ENCODE measurements at regions not wholly inside any gene's neighbourhood (a gene's known extent, or its start where the extent isn't known, plus 50 kb on each side); places are given as distances from the start of the nearest gene placed in this dataset.

DNA sequence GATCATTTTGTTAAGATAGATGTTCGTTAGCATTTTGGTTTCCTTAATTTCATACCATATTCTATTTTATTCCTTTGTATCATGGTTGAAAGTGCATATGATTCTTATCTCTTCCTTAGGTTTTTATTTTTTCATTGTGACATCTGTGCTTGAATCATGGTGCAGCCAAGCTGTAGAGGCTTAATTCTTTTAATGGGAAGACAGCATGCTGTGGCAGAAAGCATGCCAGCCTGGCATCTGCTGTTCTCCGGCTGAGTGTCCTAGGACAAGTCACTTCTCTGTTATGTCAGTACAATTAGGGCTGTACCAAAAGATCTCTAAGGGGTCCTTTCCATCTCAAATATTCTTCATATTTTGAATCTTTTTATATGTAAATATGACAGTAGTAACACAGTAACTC is 68.5 kb upstream of the PMFBP1 start:
- H3K9ac ChIP-seq (ENCODE audit: insufficient read depth, low read length), result no peak overlapping the region

DNA sequence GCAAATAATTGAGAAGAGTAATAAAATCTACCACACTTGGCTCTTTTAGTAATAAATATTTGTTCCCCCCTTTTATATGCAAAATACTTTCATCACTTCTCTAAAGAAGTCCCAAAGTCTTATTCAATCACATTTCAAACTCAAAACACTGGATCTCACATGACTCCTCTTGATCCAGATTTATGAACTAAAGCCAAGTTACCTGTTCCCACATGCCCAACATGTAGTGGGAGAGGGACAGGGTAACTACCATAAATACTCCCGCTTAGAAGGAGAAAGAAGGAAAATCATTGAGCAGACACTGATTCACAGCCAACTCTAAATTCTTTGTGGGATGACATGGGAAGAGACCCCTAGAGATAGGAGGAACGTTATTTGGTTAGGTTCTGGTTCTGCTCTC is 64.9 kb upstream of the PMFBP1 start:
- no peak for DNase-seq (ENCODE audit: low read depth in 2 of 2)
- H3K36me3 ChIP-seq (ENCODE audit: control insufficient read depth, insufficient read depth, low read length), result no peaks in the 10 kb centered on the region
- no peaks in the 10 kb centered on the region for H3K4me1 ChIP-seq (ENCODE audit: control insufficient read depth, extremely low read depth, insufficient read depth, low read length)
- H3K79me2 ChIP-seq (ENCODE audit: control insufficient read depth, insufficient read depth, low read length), result no peaks in the 10 kb centered on the region
- no peak overlapping the region for H3K27ac ChIP-seq (ENCODE audit: insufficient read depth, low read length)
- no peak overlapping the region for H3K4me3 ChIP-seq (replicated peaks in 1 of 4; ENCODE audit: control extremely low read depth in 1 of 4, insufficient read depth in 1 of 4, low read depth in 3 of 4, low read length in 4 of 4)
- TF ChIP-seq, protein P1, sequence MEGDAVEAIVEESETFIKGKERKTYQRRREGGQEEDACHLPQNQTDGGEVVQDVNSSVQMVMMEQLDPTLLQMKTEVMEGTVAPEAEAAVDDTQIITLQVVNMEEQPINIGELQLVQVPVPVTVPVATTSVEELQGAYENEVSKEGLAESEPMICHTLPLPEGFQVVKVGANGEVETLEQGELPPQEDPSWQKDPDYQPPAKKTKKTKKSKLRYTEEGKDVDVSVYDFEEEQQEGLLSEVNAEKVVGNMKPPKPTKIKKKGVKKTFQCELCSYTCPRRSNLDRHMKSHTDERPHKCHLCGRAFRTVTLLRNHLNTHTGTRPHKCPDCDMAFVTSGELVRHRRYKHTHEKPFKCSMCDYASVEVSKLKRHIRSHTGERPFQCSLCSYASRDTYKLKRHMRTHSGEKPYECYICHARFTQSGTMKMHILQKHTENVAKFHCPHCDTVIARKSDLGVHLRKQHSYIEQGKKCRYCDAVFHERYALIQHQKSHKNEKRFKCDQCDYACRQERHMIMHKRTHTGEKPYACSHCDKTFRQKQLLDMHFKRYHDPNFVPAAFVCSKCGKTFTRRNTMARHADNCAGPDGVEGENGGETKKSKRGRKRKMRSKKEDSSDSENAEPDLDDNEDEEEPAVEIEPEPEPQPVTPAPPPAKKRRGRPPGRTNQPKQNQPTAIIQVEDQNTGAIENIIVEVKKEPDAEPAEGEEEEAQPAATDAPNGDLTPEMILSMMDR (conservative IDR thresholded peaks at IDR 0.05 in 1 of 2, IDR thresholded peaks at IDR 0.05 in 1 of 2; ENCODE audit: low read depth in 1 of 2, low read length in 2 of 2), result no peak
- no peak for TF ChIP-seq EZH2 (IDR thresholded peaks at IDR 0.05; ENCODE audit: low read length, missing control alignments)
- no peak overlapping the region for H3K9ac ChIP-seq (ENCODE audit: insufficient read depth, low read length)
- H2AFZ ChIP-seq (ENCODE audit: low read length), result no peak overlapping the region
- H4K20me1 ChIP-seq (ENCODE audit: control insufficient read depth, extremely low read depth, insufficient read depth, low read length), result no peaks in the 10 kb centered on the region
- H3K9me3 ChIP-seq (ENCODE audit: control insufficient read depth, insufficient read depth, low read depth, low read length), result no peaks in the 10 kb centered on the region
- no peak overlapping the region for H3K4me2 ChIP-seq (ENCODE audit: extremely low read depth, insufficient read depth, low read length)
- no peaks in the 10 kb centered on the region for H3K27me3 ChIP-seq (ENCODE audit: control insufficient read depth, insufficient read depth, low read length)

More for the DNA sequence above, 68.5 kb upstream of the PMFBP1 start:
- Histone ChIP-seq H3K4me3 (replicated peaks in 1 of 4; ENCODE audit: control extremely low read depth in 1 of 4, insufficient read depth in 1 of 4, low read depth in 3 of 4, low read length in 4 of 4) (no peak overlapping the region), H3K9me3 (ENCODE audit: control insufficient read depth, insufficient read depth, low read depth, low read length) (no peaks in the 10 kb centered on the region), H3K4me2 (ENCODE audit: extremely low read depth, insufficient read depth, low read length) (no peak overlapping the region), H3K27me3 (ENCODE audit: control insufficient read depth, insufficient read depth, low read length) (no peaks in the 10 kb centered on the region), H3K36me3 (ENCODE audit: control insufficient read depth, insufficient read depth, low read length) (no peaks in the 10 kb centered on the region), H3K79me2 (ENCODE audit: control insufficient read depth, insufficient read depth, low read length) (no peaks in the 10 kb centered on the region), H2AFZ (ENCODE audit: low read length) (no peak overlapping the region), H4K20me1 (ENCODE audit: control insufficient read depth, extremely low read depth, insufficient read depth, low read length) (no peaks in the 10 kb centered on the region), H3K27ac (ENCODE audit: insufficient read depth, low read length) (no peak overlapping the region), H3K4me1 (ENCODE audit: control insufficient read depth, extremely low read depth, insufficient read depth, low read length) (no peaks in the 10 kb centered on the region)
- no peak for TF ChIP-seq EZH2 (IDR thresholded peaks at IDR 0.05; ENCODE audit: low read length, missing control alignments)
- TF ChIP-seq, protein P1 (conservative IDR thresholded peaks at IDR 0.05 in 1 of 2, IDR thresholded peaks at IDR 0.05 in 1 of 2; ENCODE audit: low read depth in 1 of 2, low read length in 2 of 2), result no peak
- no peak for DNase-seq (ENCODE audit: low read depth in 2 of 2)

DNA sequence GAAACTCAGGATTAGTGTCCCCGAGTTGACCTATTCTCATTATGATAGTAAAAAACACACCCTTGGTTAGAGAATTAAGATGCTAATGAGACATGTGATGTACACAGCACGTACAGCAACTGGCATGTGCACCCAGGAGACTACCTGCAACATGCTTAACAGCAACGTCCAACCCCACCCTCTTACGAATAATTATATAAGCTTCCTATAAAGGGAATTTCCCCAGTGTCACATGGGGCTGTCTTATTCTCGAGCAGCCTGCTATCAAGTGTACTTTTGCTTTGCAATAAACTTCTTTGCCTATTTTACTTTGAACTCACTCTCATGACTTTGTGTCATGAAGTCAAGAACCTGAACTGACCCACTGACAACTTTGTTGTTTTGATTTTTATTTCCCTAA is 62.4 kb upstream of the PMFBP1 start:
- no peaks in the 10 kb centered on the region for H3K36me3 ChIP-seq (ENCODE audit: control insufficient read depth, insufficient read depth, low read length)
- H3K27ac ChIP-seq (ENCODE audit: insufficient read depth, low read length), result no peak overlapping the region
- TF ChIP-seq, protein P1 (conservative IDR thresholded peaks at IDR 0.05 in 1 of 2, IDR thresholded peaks at IDR 0.05 in 1 of 2; ENCODE audit: low read depth in 1 of 2, low read length in 2 of 2), result no peak
- TF ChIP-seq EZH2 (IDR thresholded peaks at IDR 0.05; ENCODE audit: low read length, missing control alignments), result no peak
- H3K9me3 ChIP-seq (ENCODE audit: control insufficient read depth, insufficient read depth, low read depth, low read length), result no peaks in the 10 kb centered on the region
- no peak overlapping the region for H3K9ac ChIP-seq (ENCODE audit: insufficient read depth, low read length)
- DNase-seq (ENCODE audit: low read depth in 2 of 2), result no peak
- no peak overlapping the region for H2AFZ ChIP-seq (ENCODE audit: low read length)
- H3K27me3 ChIP-seq (ENCODE audit: control insufficient read depth, insufficient read depth, low read length), result no peaks in the 10 kb centered on the region
- H3K4me2 ChIP-seq (ENCODE audit: extremely low read depth, insufficient read depth, low read length), result no peak overlapping the region
- H3K4me3 ChIP-seq (replicated peaks in 1 of 4; ENCODE audit: control extremely low read depth in 1 of 4, insufficient read depth in 1 of 4, low read depth in 3 of 4, low read length in 4 of 4), result no peak overlapping the region
- H3K4me1 ChIP-seq (ENCODE audit: control insufficient read depth, extremely low read depth, insufficient read depth, low read length), result no peaks in the 10 kb centered on the region
- no peaks in the 10 kb centered on the region for H4K20me1 ChIP-seq (ENCODE audit: control insufficient read depth, extremely low read depth, insufficient read depth, low read length)
- no peaks in the 10 kb centered on the region for H3K79me2 ChIP-seq (ENCODE audit: control insufficient read depth, insufficient read depth, low read length)

Measured in fibroblast of lung (primary cell).